SH-SY5Y (cell line): ENCODE measurements at regions not wholly inside any gene's neighbourhood (a gene's known extent, or its start where the extent isn't known, plus 50 kb on each side); places are given as distances from the start of the nearest gene placed in this dataset.

Source experiments
- GATA2 ChIP-seq: IDR thresholded peaks from 2 replicates; pipeline ENCODE4 v1.6.1; 2011; ENCODE audit warnings: mild to moderate bottlenecking, low read depth, low read length
- GATA3 ChIP-seq: IDR thresholded peaks from 2 replicates; pipeline ENCODE4 v1.6.1; 2011; ENCODE audit warnings: low read depth, mild to moderate bottlenecking, low read length, moderate library complexity

- TF ChIP-seq GATA2, result no peak
- TF ChIP-seq GATA3, result no peak
These were observed 549.5 kb upstream of the GOLIM4 start for GRCh38 chr3:168645180-168645579.
